Erythroblast (primary cell): ENCODE measurements at regions not wholly inside any gene's neighbourhood (a gene's known extent, or its start where the extent isn't known, plus 50 kb on each side); places are given as distances from the start of the nearest gene placed in this dataset.

Experiments
- GATA1 ChIP-seq: IDR thresholded peaks from 2 replicates; pipeline ENCODE4 v1.6.1; 2011; ENCODE audit warnings: low read depth, mild to moderate bottlenecking, control low read depth, low read length, moderate library complexity
- POLR2A ChIP-seq: IDR thresholded peaks from 2 replicates; pipeline ENCODE4 v1.6.1; 2011; ENCODE audit warnings: mild to moderate bottlenecking, low read length

DNA sequence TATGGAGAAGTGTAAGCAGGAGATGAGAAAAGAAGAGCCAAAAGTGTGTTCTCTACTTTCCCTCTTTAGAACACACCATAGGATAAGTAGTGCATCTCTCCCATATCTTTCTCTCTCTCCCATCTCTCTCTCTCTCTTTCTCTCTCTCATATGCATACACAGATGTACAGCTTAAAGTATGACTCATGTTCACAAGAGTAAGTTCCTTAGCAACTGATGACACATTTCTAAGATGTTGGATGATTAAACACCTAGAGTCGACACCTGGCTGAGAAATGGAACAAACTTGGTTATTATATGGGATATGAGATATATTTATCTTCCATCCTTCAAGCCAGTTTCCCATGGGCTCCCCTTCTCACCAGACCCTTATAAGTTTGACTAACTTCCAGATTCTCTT, 113.5 kb downstream of the TMEM132E start:
- TF ChIP-seq POLR2A, result no peak
- no peak for TF ChIP-seq GATA1
